ENCODE measurements at regions not wholly inside any gene's neighbourhood (a gene's known extent, or its start where the extent isn't known, plus 50 kb on each side); places are given as distances from the start of the nearest gene placed in this dataset.

- CTCF ChIA-PET = interaction anchor here (1.9 kb wide), 1 partner anchor 50 kb away, joined by 5 read pairs; no protein-coding TSS in a partner anchor
- no peak for TF ChIP-seq CTCF (IDR thresholded peaks at IDR 0.05; ENCODE audit: insufficient read depth, low read length, missing control alignments)
- POLR2A ChIA-PET = no interaction called here
- DNase-seq (ENCODE audit: low read depth, low spot score) = no peak
- no peak overlapping the region for H3K4me3 ChIP-seq (ENCODE audit: low read depth, low read length)
Measured at GRCh38 chr7:25615593-25615992, 387.3 kb upstream of the NPVF start.

GRCh38 chr7:25617214-25617613, 388.9 kb upstream of the NPVF start:
- H3K4me3 ChIP-seq (ENCODE audit: low read depth, low read length) = no peak overlapping the region
- ChIA-PET POLR2A (no interaction called here), CTCF (interaction anchor here (1.9 kb wide), 1 partner anchor 51 kb away, joined by 5 read pairs; no protein-coding TSS in a partner anchor)
- no peak for DNase-seq (ENCODE audit: low read depth, low spot score)
- TF ChIP-seq CTCF (IDR thresholded peaks at IDR 0.05; ENCODE audit: insufficient read depth, low read length, missing control alignments) = no peak

DNA sequence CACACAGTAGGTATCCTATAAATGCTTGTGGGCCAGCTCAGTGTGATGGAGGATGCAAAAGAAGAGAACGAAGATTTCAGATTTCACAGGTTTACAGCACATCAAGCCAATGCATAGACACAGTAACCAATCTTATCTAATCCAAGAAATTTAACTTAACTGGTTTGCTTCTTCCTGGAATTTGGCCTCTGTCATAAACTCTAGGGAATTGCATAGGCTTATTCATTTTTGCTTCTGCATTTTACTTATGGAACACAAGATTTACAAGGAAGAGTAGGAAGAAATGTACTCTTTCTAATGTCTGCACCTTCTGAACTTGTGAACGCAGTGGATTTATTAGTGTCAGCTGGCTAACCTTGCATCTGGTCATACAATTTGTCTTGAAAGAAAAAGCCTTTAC, 389.4 kb upstream of the NPVF start:
- H3K4me3 ChIP-seq (ENCODE audit: low read depth, low read length) = no peak overlapping the region
- no peak for DNase-seq (ENCODE audit: low read depth, low spot score)
- no peak for TF ChIP-seq CTCF (IDR thresholded peaks at IDR 0.05; ENCODE audit: insufficient read depth, low read length, missing control alignments)
- ChIA-PET POLR2A (no interaction called here), CTCF (no interaction called here)

GRCh38 chr7:25619381-25619780, 391.1 kb upstream of the NPVF start:
- no peak for TF ChIP-seq CTCF (IDR thresholded peaks at IDR 0.05; ENCODE audit: insufficient read depth, low read length, missing control alignments)
- ChIA-PET POLR2A (no interaction called here), CTCF (no interaction called here)
- no peak for DNase-seq (ENCODE audit: low read depth, low spot score)
- H3K4me3 ChIP-seq (ENCODE audit: low read depth, low read length) = no peak overlapping the region

DNA sequence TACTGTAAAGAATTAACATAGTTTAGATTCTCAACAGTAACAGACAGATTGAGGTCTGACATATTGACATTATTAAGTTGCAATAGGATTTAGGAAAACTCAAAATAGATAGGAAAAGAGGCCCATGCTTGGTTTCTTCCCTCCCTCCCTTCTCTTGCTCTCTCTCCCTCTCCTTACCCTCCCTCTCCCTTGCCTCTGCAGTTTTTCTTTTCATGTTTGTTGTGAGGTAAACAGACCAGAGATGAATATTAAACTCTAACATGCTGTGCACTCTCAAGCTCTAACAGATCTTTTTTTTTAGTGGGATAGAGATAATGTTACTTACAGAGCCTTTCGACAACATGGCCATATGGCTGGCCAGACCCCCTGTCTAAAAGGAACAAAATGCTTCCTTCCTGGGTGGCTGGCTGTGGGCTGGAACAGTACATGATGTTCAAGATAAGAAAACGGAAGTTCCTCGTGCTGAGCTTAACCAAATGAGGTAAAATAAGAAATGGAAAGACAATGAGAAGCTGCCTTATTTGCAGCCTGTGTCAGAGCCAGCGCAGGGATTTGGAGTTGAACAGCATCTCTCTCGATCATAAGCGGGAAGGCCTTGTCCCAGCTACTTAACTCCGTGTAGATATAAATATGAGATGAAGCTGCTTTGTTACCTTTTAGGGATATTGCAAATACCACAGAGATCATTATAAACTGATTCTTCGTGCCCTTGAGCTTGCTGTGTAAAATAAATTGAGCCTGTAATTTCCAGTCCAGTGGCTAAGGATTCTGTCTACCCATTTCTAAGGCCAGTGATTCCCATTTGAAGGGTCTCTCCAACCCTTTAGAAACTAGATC, 391.9 kb upstream of the NPVF start:
- ChIA-PET POLR2A (no interaction called here), CTCF (no interaction called here)
- H3K4me3 ChIP-seq (ENCODE audit: low read depth, low read length) = no peak overlapping the region
- no peak for DNase-seq (ENCODE audit: low read depth, low spot score)
- no peak for TF ChIP-seq CTCF (IDR thresholded peaks at IDR 0.05; ENCODE audit: insufficient read depth, low read length, missing control alignments)

DNA sequence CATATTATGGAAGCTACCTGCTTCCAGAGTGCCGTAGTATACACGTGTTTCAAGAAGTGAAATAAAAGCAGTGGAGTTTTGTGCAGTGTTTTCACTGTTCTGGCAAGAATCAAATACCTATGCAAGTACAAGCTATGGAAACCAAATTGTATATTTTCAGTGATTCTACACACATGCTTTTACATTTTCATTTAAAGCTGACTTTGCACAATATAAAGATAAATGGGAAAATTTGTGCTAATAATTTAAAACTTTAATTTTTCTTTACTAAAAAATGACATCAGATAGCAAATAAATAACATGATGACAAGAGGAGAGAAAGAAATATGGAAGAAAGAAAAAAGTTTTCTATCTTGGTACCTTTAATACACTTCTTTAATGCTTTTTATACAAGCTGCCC, 393.7 kb upstream of the NPVF start:
- POLR2A ChIA-PET = no interaction called here
- CTCF ChIA-PET = no interaction called here
- no peak for TF ChIP-seq CTCF (IDR thresholded peaks at IDR 0.05; ENCODE audit: insufficient read depth, low read length, missing control alignments)

More for the DNA sequence above, 393.7 kb upstream of the NPVF start:
- no peak overlapping the region for H3K4me3 ChIP-seq (ENCODE audit: low read depth, low read length)
- DNase-seq (ENCODE audit: low read depth, low spot score) = no peak

All from AG04449 (cell line).